ENCODE measurements at regions not wholly inside any gene's neighbourhood (a gene's known extent, or its start where the extent isn't known, plus 50 kb on each side); places are given as distances from the start of the nearest gene placed in this dataset.
"Not testable (repeated sequence)": the region's sequence is repeated elsewhere in the genome, so short reads cannot be mapped to it uniquely, and the experiment has no call there.

DNA sequence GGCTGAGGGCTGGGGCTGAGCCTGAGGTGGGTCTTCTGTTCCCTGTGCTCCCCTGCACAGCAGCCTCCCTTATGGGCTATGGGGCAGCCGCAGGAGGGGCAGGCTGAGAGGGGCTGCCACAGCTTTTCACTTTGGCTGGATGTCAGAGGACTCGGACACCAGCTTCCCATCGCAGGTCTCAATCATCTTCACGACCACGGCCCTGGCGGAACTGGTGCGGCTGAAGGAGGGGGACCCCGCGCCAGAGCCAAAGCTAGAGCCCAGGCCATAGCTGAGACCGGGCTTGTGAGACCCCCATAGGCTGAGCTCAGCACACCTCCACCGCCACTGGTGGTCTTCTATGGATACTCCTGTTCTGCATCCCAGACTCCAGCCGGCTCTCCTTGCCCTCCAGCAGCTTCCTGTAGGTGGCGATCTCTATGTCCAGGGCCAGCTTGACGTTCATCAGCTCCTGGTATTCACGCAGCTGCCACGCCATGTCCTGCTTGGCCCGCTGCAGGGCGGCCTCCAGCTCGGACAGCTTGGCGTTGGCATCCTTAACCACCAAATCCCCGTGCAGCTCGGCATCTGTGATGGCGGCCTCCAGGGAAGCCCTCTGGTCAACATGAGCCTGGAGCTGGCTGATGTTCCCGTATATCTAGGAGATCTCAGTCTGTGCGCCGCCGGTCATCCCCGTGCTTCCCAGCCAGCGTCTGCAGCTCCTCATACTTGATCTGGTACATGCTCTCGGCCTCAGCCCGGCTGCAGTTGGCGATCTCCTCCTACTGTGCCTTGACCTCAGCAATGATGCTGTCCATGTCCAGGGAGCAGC lies 181.7 kb upstream of the SYNPR start:
- Mint-ChIP-seq H3K9me3 (peaks cover 2 to 7% of the 10 kb centered on the region in 2 donors), H3K27me3 (ENCODE audit: low read depth) (no peaks in the 10 kb centered on the region), H3K36me3 (ENCODE audit: insufficient read depth in 2 of 2) (no peaks in the 10 kb centered on the region), H3K27ac (no peak overlapping the region), H3K4me1 (ENCODE audit: low read depth) (no peaks in the 10 kb centered on the region), H3K4me3 (no peak overlapping the region)
- ATAC-seq (replicated peaks in 1 of 2) = no peak
- no peak for DNase-seq

GRCh38 chr3:63097396-63097795 lies 180.7 kb upstream of the SYNPR start:
- Mint-ChIP-seq H3K27ac (no peak overlapping the region), H3K9me3 (peaks cover 2 to 7% of the 10 kb centered on the region in 2 donors), H3K4me1 (ENCODE audit: low read depth) (no peaks in the 10 kb centered on the region)

GRCh38 chr3:63116922-63117321 lies 161.2 kb upstream of the SYNPR start:
- H3K4me3 Mint-ChIP-seq = no peak overlapping the region
- H3K36me3 Mint-ChIP-seq (ENCODE audit: insufficient read depth in 2 of 2) = no peaks in the 10 kb centered on the region
- DNase-seq (no peak), ATAC-seq (replicated peaks in 1 of 2) (no peak)
- no peaks in the 10 kb centered on the region for H3K27me3 Mint-ChIP-seq (ENCODE audit: low read depth)
- H3K4me1 Mint-ChIP-seq (ENCODE audit: low read depth) = no peaks in the 10 kb centered on the region
- H3K9me3 Mint-ChIP-seq = peaks cover 8 to 13% of the 10 kb centered on the region in 2 donors
- H3K27ac Mint-ChIP-seq = no peak overlapping the region

More at GRCh38 chr3:63097396-63097795, 180.7 kb upstream of the SYNPR start:
- Mint-ChIP-seq H3K4me3 (no peak overlapping the region), H3K27me3 (ENCODE audit: low read depth) (no peaks in the 10 kb centered on the region), H3K36me3 (ENCODE audit: insufficient read depth in 2 of 2) (no peaks in the 10 kb centered on the region)
- DNase-seq (no peak), ATAC-seq (replicated peaks in 1 of 2) (no peak)

- no peaks in the 10 kb centered on the region for H3K4me1 Mint-ChIP-seq (ENCODE audit: low read depth)
- ATAC-seq (replicated peaks in 1 of 2) (no peak), DNase-seq (no peak)
- no peaks in the 10 kb centered on the region for H3K36me3 Mint-ChIP-seq (ENCODE audit: insufficient read depth in 2 of 2)
- H3K4me3 Mint-ChIP-seq = no peak overlapping the region
- peaks cover 4 to 7% of the 10 kb centered on the region in 2 donors for H3K9me3 Mint-ChIP-seq
- no peaks in the 10 kb centered on the region for H3K27me3 Mint-ChIP-seq (ENCODE audit: low read depth)
- H3K27ac Mint-ChIP-seq = no peak overlapping the region
These were observed 154.0 kb upstream of the SYNPR start for GRCh38 chr3:63124090-63124489.

- ATAC-seq (replicated peaks in 1 of 2) (no peak), DNase-seq (no peak)
- Mint-ChIP-seq H3K4me1 (ENCODE audit: low read depth) (no peaks in the 10 kb centered on the region), H3K36me3 (ENCODE audit: insufficient read depth in 2 of 2) (no peaks in the 10 kb centered on the region), H3K4me3 (no peak overlapping the region), H3K9me3 (peaks cover 3 to 4% of the 10 kb centered on the region in 2 donors), H3K27ac (no peak overlapping the region), H3K27me3 (ENCODE audit: low read depth) (no peaks in the 10 kb centered on the region)
These were observed 151.6 kb upstream of the SYNPR start for GRCh38 chr3:63126530-63126929.

DNA sequence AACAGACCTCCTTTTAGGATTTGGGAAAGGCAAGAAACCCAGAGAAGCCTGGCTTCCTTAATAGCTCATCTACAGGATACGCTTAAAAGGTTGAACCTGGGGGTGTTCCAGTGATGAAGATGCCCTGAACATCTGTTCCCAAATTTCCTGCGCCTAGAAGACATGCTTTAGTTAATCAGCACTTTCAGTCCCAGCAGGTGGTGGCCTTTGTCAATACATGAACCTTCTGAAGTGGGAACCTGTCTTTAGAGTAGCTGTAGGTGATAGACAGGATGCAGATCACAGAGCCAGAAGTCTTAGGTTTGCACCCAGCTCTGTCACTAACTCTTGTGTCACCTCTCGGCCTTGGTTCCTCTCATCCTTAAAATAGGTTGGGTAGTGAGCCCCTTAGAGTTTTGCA lies 149.7 kb upstream of the SYNPR start:
- ATAC-seq (replicated peaks in 1 of 2) = no peak
- no peak overlapping the region for H3K27ac Mint-ChIP-seq

DNA sequence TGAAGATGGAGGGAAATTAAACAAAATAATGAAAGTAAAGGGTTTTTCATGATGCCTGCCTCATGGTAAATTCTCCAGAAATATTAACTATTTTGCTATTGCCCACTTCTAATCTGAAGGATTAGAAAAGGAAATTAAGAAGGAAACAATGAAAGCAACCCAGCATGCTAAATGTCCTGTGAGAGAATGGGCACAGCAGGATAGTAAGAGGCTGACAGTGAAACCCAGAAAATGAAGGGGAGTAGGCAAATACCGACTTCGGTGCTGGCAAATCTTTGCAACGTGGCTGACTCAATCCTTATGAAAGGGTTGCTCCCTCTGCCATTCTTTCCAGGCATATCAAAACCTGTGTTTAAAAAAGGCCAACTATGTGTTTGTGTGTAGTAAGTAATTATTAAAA lies 147.5 kb upstream of the SYNPR start:
- no peaks in the 10 kb centered on the region for H3K27me3 Mint-ChIP-seq (ENCODE audit: low read depth)
- peaks cover 3 to 4% of the 10 kb centered on the region in 2 donors for H3K9me3 Mint-ChIP-seq
- H3K36me3 Mint-ChIP-seq (ENCODE audit: insufficient read depth in 2 of 2) = peaks cover 0 to 1% of the 10 kb centered on the region in 2 donors
- DNase-seq (no peak), ATAC-seq (replicated peaks in 1 of 2) (no peak)
- no peak overlapping the region for H3K27ac Mint-ChIP-seq
- H3K4me3 Mint-ChIP-seq = no peak overlapping the region
- H3K4me1 Mint-ChIP-seq (ENCODE audit: low read depth) = no peaks in the 10 kb centered on the region

More for the DNA sequence above, 149.7 kb upstream of the SYNPR start:
- H3K4me3 Mint-ChIP-seq = no peak overlapping the region
- no peaks in the 10 kb centered on the region for H3K27me3 Mint-ChIP-seq (ENCODE audit: low read depth)
- H3K9me3 Mint-ChIP-seq = peaks cover 3 to 4% of the 10 kb centered on the region in 2 donors
- DNase-seq = no peak
- H3K4me1 Mint-ChIP-seq (ENCODE audit: low read depth) = no peaks in the 10 kb centered on the region
- H3K36me3 Mint-ChIP-seq (ENCODE audit: insufficient read depth in 2 of 2) = no peaks in the 10 kb centered on the region

GRCh38 chr3:63132461-63133250 lies 145.5 kb upstream of the SYNPR start:
- Mint-ChIP-seq H3K4me1 (ENCODE audit: low read depth) (no peaks in the 10 kb centered on the region), H3K9me3 (peaks cover 4% of the 10 kb centered on the region in 2 donors), H3K27me3 (ENCODE audit: low read depth) (no peaks in the 10 kb centered on the region), H3K36me3 (ENCODE audit: insufficient read depth in 2 of 2) (peaks cover 4% of the 10 kb centered on the region in 2 donors), H3K27ac (no peak overlapping the region), H3K4me3 (no peak overlapping the region)
- DNase-seq (no peak), ATAC-seq (replicated peaks in 1 of 2) (no peak)

- Mint-ChIP-seq H3K27me3 (ENCODE audit: low read depth) (no peaks in the 10 kb centered on the region), H3K36me3 (ENCODE audit: insufficient read depth in 2 of 2) (peaks cover 4% of the 10 kb centered on the region in 2 donors), H3K4me3 (no peak overlapping the region), H3K4me1 (ENCODE audit: low read depth) (no peaks in the 10 kb centered on the region), H3K27ac (no peak overlapping the region), H3K9me3 (peaks cover 2 to 4% of the 10 kb centered on the region in 2 donors)
- no peak for ATAC-seq (replicated peaks in 1 of 2)
- no peak for DNase-seq
These were observed 142.7 kb upstream of the SYNPR start for GRCh38 chr3:63135367-63135766.

GRCh38 chr3:63136249-63136648 lies 141.9 kb upstream of the SYNPR start:
- H3K27ac Mint-ChIP-seq; H3K27me3 Mint-ChIP-seq (ENCODE audit: low read depth); DNase-seq; H3K4me1 Mint-ChIP-seq (ENCODE audit: low read depth); H3K36me3 Mint-ChIP-seq (ENCODE audit: insufficient read depth in 2 of 2); ATAC-seq (replicated peaks in 1 of 2); H3K9me3 Mint-ChIP-seq; H3K4me3 Mint-ChIP-seq: not testable (repeated sequence)

DNA sequence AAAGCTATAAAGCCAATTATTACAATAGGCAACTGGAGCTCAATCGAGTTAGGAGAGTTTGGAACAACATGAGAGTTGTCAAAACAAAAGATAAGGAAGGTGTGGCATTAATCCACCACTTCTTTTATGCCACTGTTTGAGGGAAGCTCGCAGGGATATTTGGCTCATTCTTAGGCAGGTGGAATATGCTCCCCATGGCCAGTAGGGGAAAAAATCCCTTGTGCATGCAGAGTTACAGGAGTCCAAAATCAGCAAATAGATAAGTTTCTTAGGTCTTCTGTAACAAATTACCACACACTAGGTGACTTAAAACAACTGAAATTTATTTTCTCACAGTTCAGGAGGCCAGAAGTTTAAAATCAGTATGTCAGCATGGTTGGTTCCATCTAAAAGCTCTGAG lies 135.4 kb upstream of the SYNPR start:
- no peak overlapping the region for H3K27ac Mint-ChIP-seq
- ATAC-seq (replicated peaks in 1 of 2) = no peak

GRCh38 chr3:63146154-63146553 lies 132.0 kb upstream of the SYNPR start:
- ATAC-seq (replicated peaks in 1 of 2) (no peak), DNase-seq (no peak)
- no peak overlapping the region for H3K4me3 Mint-ChIP-seq
- H3K27me3 Mint-ChIP-seq (ENCODE audit: low read depth) = no peaks in the 10 kb centered on the region
- H3K9me3 Mint-ChIP-seq = peaks cover 2 to 8% of the 10 kb centered on the region in 2 donors
- H3K4me1 Mint-ChIP-seq (ENCODE audit: low read depth) = no peaks in the 10 kb centered on the region
- no peak overlapping the region for H3K27ac Mint-ChIP-seq
- H3K36me3 Mint-ChIP-seq (ENCODE audit: insufficient read depth in 2 of 2) = no peaks in the 10 kb centered on the region

More for the DNA sequence above, 135.4 kb upstream of the SYNPR start:
- H3K4me3 Mint-ChIP-seq = no peak overlapping the region
- H3K9me3 Mint-ChIP-seq = peaks cover 0 to 6% of the 10 kb centered on the region in 2 donors
- no peak for DNase-seq
- no peaks in the 10 kb centered on the region for H3K36me3 Mint-ChIP-seq (ENCODE audit: insufficient read depth in 2 of 2)
- H3K27me3 Mint-ChIP-seq (ENCODE audit: low read depth) = no peaks in the 10 kb centered on the region
- no peaks in the 10 kb centered on the region for H3K4me1 Mint-ChIP-seq (ENCODE audit: low read depth)

DNA sequence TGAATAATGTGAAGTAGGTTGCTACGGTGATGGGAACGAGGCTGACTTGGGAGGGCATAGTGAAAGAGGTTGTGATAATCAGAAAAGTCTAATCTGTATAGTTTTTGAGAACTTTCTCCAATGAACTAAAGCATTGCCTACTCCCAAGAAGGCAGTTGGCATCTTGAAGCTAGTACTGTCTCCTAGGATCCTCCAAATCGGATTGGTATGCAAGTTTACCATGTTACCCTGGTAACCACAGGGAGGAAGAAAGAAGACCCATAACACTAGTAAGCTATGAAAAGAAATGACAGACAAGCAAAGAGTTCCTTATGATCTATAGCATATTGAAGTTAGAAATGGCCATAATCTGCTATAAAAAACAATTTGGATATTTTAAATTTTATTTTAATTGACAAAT lies 127.2 kb upstream of the SYNPR start:
- Mint-ChIP-seq H3K36me3 (ENCODE audit: insufficient read depth in 2 of 2) (no peaks in the 10 kb centered on the region), H3K27me3 (ENCODE audit: low read depth) (no peaks in the 10 kb centered on the region), H3K9me3 (peaks cover 2% of the 10 kb centered on the region in 2 donors), H3K4me3 (no peak overlapping the region), H3K27ac (no peak overlapping the region), H3K4me1 (ENCODE audit: low read depth) (no peaks in the 10 kb centered on the region)
- DNase-seq = no peak
- no peak for ATAC-seq (replicated peaks in 1 of 2)
